ENCODE measurements at regions not wholly inside any gene's neighbourhood (a gene's known extent, or its start where the extent isn't known, plus 50 kb on each side); places are given as distances from the start of the nearest gene placed in this dataset.
"Not testable (repeated sequence)": the region's sequence is repeated elsewhere in the genome, so short reads cannot be mapped to it uniquely, and the experiment has no call there.

DNA sequence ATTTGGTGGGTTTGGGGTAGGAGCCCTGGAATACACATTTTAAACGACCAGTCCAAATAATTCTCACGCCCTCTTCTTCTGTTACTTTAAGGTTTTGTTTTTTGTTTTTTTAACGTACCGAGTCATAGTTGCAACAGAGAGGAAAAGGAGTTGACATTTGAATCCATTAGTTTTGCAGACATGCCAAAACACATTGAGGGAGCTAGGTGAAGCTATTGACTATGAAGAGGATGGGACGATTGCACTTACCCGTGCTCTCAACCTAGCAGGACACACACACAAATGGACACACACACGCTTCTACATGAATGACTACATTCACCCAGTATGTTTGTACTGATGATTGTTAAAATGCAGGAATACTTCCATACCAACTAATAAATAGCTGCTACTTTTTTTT, 54.3 kb upstream of the CIT start:
- DNase-seq = no peak

DNA sequence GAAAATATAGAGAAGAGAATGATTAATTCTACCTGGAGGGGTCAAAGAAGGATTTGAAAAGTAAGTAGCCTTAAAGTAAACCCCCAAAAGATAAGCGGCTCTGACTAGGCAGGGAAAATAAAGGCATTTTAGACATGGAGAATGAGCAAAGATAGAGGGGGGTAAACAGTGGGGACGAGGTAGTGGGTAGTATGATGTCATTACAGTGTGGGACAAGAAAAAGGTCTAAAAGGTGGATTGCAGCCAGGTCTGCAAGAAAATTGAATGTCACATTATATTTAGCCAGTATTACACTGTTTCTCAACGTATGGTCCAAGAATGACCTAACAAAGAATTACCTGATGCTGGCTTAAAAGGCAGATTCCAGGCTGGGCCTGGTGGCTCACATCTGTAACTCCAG, 55.8 kb upstream of the CIT start:
- DNase-seq = no peak

DNA sequence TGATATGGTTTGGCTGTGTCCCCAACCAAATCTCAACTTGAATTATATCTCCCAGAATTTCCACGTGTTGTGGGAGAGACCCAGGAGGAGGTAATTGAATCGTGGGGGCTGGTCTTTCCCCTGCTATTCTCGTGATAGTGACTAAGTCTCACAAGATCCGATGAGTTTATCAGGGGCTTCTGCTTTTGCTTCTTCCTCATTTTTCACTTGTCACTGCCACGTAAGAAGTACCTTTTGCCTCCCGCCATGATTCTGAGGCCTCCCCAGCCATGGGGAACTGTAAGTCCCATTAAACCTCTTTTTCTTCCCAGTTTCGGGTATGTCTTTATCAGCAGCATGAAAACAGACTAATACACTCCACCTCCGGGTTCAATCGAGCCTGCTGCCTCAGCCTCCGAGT, 54.3 kb upstream of the BICDL1 start:
- not testable (repeated sequence) for DNase-seq

DNA sequence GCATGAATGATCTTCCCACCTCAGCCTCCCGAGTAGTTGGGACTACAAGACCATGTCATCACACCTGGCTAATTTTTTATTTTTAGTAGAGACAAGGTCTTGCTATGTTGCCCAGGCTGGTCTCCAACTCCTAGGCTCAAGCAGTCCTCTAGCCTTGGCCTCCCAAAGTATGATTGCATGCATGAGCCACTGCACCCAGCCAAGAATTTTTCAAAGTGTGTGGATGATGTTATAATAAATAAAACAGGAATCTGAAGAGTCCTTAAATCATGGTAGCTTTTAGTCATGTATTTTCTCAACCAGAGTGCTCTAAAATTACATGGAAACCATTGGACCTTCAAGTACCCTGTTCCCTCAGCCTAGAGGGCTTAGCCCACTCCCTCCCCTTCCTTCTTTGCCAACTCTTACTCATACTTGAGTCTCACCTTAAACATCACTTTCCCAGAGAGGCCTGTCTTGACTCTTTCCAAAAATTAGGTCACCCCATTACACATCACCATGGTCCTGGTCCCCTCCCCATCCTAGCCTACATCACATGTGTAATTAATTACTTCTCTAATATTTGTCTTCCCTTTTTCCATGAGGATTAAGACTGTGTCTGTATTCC, 52.2 kb upstream of the BICDL1 start:
- no peak for DNase-seq

DNA sequence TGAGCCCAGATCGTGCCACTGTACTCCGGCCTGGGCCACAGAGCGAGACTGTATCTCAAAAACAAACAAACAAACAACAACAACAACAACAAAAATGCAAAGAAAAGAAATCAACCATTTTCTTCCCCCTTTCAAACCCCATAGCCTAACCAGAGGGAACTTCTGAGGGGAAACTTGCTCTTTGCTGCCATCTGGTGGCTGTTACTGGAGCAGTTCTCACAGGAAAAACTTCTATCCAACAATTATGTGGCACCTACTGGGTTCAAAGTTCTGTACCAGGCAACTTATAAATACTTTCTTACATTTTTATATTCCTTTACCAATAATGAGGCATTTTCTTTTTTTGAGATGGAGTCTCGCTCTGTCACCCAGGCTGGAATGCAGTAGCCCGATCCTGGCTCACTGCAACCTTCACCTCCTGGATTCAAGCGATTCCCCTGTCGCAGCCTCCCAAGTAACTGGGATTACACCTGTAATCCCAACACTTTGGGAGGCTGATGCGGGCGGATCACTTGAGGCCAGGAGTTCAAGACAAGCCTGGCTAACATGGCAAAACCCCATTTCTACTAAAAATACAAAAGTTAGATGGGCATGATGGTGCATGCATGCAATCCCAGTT, 50.9 kb upstream of the BICDL1 start:
- DNase-seq = peak; percentile 36 to 66

Measured in NCI-H446 (cell line).